NCI-H1105 treated with DMSO at 0.1 percent for 48 hours (cell line): ENCODE measurements at regions not wholly inside any gene's neighbourhood (a gene's known extent, or its start where the extent isn't known, plus 50 kb on each side); places are given as distances from the start of the nearest gene placed in this dataset.
"Not testable (repeated sequence)": the region's sequence is repeated elsewhere in the genome, so short reads cannot be mapped to it uniquely, and the experiment has no call there.

ENCODE experiments used
- DNase-seq: peaks from one replicate; lab custom pipeline; 2025; lab: John Stamatoyannopoulos, UW

- no peak for DNase-seq
These were observed 50.6 kb upstream of the NKD1 start for GRCh38 chr16:50497592-50497991.

GRCh38 chr16:50496990-50497389, 51.2 kb upstream of the NKD1 start:
- DNase-seq, result no peak

GRCh38 chr16:50495673-50496072, 52.5 kb upstream of the NKD1 start:
- no peak for DNase-seq

- DNase-seq, result no peak
These were observed 53.4 kb upstream of the NKD1 start for GRCh38 chr16:50494501-50495491.

GRCh38 chr16:50491516-50491915, 56.7 kb upstream of the NKD1 start:
- no peak for DNase-seq

- no peak for DNase-seq
These were observed 57.4 kb upstream of the NKD1 start for GRCh38 chr16:50490828-50491227.

- no peak for DNase-seq
These were observed 59.0 kb upstream of the NKD1 start for GRCh38 chr16:50489182-50489581.

GRCh38 chr16:50487528-50487927, 60.7 kb upstream of the NKD1 start:
- no peak for DNase-seq

GRCh38 chr16:50486162-50486561, 62.0 kb upstream of the NKD1 start:
- DNase-seq, result not testable (repeated sequence)

- DNase-seq, result no peak
These were observed 63.0 kb upstream of the NKD1 start for GRCh38 chr16:50485232-50485631.

GRCh38 chr16:50482271-50482670, 65.9 kb upstream of the NKD1 start:
- DNase-seq, result no peak

- no peak for DNase-seq
These were observed 68.0 kb upstream of the NKD1 start for GRCh38 chr16:50480206-50480605.

- DNase-seq, result no peak
These were observed 68.4 kb upstream of the NKD1 start for GRCh38 chr16:50479771-50480170.

- DNase-seq, result peak; percentile 94
These were observed 69.4 kb upstream of the NKD1 start for GRCh38 chr16:50478773-50479149.

GRCh38 chr16:50478075-50478772, 70.0 kb upstream of the NKD1 start:
- peak; percentile 71 for DNase-seq

- DNase-seq, result no peak
These were observed 71.5 kb upstream of the NKD1 start for GRCh38 chr16:50476486-50477255.

- DNase-seq, result no peak
These were observed 73.0 kb upstream of the NKD1 start for GRCh38 chr16:50475170-50475569.

- no peak for DNase-seq
These were observed 74.1 kb upstream of the NKD1 start for GRCh38 chr16:50474138-50474537.

GRCh38 chr16:50473356-50473945, 74.7 kb upstream of the NKD1 start:
- DNase-seq, result no peak

GRCh38 chr16:50472472-50472871, 75.7 kb upstream of the NKD1 start:
- no peak for DNase-seq

- no peak for DNase-seq
These were observed 77.5 kb upstream of the NKD1 start for GRCh38 chr16:50470687-50471086.

GRCh38 chr16:50469744-50470321, 78.4 kb upstream of the NKD1 start:
- no peak for DNase-seq
